D341Med (cell line): ENCODE measurements at regions not wholly inside any gene's neighbourhood (a gene's known extent, or its start where the extent isn't known, plus 50 kb on each side); places are given as distances from the start of the nearest gene placed in this dataset.

Experiments used
- DNase-seq: peaks from one replicate; pipeline ENCODE4 v3.0.0; 2012; ENCODE audit warnings: low spot score

DNA sequence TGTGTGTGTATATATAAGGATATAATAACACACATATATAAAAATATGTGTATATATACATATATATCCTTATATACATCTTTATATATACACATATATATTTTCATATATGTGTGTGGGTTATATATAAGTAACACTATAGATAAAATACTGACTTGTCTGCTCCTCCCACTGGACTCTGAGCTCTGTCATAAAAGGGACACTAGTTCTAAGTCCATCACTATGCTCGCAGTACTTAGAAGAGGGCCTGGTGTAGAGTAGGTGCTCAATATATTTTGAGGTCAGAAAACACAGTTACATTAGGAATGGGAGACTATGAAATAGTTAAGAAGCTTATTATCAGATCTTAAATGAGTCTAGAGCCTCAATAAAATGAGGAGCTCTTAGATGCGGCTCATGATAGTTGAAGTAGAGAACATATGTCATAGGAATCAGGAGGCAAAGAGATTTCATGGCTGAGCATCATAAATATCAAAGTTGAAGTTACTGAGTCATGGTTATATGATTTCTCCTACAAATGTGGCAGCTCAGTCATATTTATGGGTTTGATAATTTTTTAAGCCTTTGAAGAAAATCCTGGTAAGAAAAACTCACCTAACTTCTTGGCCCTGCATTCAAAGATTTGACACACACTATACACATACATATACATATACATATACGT lies 371.2 kb upstream of the THBS1 start:
- DNase-seq = no peak

DNA sequence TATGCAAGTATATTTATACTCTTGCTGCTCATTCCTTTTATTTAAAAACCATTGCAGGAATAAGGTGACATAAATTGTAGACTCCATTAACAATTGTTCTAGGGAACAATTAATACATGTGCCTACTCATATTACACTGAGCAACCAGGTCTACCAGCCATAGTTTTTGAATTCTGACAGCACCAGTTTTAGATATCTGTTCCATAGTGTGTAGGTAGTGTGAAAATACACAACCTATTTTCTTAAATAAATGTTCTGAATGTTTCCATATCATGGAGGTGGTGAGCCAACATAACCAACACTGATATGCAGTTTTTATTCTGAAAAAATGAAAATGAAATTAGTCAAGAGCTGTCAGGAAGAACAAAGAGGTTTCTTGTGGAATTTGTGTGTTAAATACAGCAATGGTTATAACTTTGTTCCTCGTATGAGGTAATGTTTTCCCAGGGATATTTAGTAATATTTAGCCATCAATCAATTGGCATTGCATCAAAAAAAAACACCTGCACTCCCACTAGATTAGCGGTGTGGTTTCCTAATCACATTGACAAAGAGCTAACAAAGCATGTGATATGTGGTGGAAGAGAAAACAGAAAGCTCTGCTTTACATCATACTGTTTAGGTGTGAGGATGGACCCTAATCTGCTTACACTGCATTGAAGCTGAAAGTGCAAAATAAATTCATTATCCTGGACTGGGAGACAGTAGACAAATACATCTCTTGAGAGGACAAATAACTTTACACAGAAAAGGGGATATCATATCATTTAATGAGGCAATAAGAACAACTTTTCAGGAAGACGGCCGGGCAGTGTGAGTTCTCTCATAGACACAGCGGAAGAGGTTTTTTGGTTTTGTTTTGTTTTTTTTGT lies 369.5 kb upstream of the THBS1 start:
- no peak for DNase-seq

DNA sequence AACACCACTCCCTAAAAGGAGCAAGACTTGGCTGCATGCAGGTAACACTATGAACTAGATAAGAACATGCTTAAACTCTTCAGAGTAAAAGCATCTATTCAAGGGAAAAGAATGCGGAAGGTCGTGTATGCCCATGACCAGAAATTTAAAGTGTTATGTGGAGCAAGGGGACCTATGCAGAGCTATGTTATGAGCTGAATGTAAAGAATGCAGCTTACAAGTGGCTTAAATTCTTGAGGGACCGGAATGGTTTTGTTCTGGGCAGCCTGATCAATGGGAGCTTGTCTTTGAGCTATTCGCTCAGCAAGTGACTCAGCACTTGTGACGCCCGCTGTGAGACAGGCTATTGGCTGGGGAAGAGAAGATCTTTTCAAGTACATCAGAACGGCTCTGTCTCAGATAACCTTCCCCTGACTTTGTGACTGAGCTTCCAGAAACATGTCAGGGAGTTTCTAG lies 367.5 kb upstream of the THBS1 start:
- DNase-seq = no peak

DNA sequence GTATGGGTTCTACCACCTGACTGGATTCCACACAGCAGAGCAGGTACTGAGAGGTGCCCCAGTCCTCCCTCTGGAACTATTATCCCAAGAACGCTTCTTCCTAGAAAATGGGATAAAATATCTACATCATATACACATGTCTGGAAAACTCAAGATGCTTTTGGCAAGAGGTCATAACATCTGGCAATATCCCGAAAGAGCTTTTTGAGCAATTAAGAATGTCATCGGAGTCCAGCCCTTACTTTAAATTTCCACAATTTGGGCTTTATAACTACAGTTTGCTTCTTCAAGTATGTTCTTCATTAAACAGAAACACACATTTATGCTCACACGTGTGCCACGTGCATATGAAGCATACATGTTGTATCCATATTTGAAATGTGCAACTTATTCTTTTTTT lies 365.9 kb upstream of the THBS1 start:
- no peak for DNase-seq

DNA sequence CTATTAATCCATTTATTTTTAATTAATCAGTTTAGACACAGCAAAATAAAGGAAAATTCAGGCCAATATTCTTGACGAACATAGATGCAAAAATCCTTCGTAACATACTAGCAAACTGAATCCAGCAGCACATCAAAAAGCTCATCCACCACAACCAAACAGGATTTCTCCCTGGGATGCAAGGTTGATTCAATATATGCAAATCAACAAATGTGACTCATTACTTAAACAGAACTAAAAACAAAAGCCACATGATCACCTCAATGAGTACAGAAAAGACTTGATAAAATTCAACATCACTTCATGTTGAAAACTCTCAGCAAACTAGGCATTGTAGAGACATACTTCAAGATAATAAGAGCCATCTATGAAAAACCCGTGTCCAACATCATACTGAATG lies 364.1 kb upstream of the THBS1 start:
- no peak for DNase-seq

DNA sequence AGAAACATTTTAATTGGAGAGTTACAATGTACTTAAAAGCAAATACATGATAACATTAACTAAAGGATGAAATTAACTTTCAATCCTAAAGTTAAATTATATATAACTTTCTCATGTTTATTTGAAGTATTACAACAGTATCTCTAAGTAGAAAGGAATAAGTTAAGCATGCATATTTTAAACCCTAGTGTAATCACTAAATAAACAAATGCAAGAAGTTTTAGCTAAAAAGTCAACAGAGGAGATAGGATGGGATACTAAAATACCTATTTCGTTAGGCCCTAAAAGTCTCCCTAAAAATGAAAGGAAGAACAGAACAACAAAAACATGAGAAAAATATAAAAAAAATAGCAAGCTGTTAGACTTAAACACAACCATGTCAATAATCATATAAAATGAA lies 361.3 kb upstream of the THBS1 start:
- DNase-seq = no peak

DNA sequence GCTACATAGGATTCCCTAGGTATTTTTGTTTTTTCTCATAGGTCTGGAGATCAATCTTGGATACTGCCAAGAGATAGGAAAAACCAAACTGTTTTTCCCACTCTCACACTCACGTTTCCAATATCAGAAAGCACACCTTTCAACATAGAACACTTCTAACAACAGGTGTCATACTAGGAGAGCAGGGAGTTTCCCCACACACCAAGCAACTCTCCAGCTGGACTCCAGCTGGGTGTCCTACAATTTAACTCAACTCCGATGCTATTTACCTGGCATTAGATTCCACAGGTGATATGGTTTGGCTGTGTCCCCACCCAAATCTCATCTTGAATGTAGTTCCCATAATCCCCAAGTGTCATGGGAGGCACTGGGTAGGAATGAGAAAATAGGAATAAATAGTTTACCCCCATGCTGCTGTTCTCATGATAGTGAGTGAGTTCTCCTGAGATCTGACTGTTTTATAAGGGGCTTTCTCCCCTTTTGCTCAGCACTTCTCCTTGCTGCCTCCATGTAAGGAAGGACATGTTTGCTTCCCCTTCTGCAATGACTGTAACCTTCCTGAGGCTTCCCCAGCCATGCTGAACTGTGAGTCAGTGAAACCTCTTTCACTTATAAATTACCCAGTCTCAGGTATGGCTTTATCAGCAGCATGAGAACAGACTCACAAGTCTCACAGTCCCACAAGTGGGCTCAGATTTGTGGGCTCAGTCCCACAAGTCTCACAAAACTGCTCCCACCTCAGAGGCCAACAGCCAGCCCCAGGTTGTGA lies 354.5 kb upstream of the THBS1 start:
- no peak for DNase-seq

DNA sequence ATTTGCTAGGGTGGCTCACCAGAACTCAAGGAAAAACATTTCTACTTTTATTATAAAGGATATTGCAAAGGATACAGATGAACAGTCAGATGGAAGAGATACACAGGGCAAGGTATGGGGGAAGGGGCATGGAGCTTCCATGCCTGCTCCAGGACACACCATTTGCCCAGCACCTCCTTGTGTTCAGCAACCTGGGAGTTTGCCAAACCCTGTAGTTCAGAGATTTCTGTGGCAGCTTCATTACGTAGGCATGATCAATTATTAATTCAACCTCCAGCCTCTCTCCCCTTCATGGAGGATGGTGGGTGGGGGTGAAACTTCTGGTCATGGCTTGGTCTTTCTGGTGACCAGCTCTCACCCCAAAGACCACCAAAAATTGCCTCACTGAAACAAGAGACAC lies 353.9 kb upstream of the THBS1 start:
- no peak for DNase-seq

DNA sequence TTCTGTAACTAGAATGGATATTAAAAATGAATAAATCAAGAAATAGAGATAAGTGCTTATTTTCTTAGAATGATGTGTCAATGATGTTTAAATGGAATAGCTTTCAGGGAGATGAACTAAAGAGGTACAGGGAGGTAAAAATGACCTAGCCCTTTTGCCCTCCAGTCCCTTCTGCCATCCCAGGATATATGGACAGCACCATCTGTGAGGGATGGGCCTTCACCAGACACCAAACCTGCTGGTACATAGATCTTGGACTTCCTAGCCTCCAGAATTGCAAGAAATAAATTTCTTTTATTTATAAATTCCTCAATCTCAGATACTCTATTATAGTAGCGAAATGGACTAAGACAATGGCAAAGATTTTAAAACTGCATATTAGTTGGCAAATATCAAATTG lies 352.0 kb upstream of the THBS1 start:
- no peak for DNase-seq

DNA sequence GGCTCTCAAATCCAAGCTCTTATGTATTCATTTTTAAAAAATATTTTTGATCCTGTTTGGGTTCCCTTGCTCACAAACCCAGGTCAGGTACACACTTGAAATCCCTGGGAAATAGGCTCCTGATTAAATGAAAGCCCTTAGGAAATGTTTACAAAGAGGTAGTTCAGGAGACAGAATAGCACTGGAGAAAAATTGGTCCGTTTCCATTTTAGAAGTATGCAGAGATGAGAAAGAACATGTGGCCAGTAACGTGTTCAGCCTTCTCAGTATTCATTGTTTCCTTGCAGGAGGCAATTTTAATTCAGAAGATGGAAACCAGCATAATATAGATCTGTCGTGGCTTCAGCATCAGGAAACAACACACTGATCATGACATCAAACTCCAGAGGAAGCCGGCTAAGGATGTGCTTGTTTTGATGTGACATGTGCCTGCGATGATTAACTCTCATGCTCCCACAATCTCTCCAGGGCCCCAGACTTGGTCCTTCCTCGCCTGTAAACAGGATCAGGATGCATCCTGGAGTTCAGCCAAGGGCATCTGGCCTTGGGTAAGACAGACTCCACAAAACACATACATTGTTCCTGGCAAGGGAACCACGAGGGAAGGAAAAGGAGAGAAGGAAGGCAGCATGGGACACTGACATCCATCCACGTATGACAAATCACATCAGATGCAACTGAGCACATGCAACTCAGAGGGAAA lies 350.5 kb upstream of the THBS1 start:
- DNase-seq = no peak

DNA sequence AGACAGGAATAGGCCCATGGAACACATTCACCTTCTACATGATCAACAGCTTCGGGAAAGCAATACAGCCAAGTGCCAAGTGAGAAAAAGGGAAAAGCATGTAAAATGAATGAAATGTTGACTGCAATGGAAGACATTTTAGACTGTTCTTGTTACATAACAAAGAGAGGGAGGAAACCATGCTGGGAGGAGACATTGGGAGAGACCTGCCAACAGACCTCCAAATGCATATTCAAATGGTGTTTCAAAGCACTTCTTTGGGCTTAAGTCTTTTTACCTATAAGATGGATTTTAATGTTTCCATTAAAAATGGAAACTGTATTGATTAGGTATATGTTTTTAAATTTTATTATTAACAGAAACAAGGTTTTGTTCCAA lies 350.0 kb upstream of the THBS1 start:
- DNase-seq = no peak

DNA sequence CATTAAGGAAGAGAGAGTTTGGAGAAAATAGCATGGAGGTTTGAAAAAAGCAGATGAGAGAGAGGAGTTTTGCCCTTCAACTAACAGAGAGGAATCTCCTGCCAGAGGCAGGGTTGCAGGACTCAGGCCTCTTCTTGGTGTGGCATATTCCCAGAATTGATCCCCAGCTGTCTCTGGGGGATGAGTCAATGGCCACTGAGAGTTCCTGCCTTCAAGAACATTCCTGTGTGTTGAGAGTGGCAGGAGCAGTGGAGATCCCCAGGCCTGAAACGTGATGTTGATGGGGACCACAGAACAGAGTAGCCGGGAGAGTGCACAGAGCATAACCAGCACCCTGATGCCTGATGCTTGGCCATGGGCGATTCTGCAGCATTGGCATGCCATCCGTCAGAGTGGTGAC lies 348.4 kb upstream of the THBS1 start:
- DNase-seq = no peak

DNA sequence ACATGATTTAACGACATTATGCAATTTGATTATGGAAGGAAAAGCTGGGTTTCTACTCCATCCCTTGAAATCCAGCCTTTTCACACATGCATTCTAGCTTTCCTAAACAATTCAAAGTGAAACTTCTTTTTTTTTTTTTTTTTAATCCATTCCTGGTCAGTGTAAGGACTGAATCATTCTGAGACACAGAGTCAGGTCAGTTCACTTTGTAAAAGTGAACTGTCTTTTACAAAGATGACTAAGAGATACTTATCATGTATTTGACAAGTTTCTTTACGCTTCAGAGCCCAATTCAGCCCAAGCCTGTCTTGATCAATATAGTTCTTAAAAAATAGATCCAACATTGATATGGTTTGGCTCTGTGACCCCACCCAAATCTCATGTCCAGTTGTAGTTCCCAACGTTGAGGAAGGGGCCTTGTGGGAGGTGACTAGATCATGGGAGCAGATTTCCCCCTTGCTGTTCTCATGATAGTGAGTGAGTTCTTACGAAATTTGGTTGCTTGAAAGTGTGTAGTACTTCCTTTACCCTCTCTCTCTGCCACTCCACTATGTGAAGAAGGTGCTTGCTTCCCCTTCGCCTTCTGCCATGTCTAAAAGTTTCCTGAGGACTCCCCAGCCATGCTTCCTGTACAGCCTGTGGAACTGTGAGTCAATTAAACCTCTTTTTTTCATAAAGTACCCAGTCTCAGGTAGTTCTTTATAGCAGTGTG lies 345.6 kb upstream of the THBS1 start:
- no peak for DNase-seq

DNA sequence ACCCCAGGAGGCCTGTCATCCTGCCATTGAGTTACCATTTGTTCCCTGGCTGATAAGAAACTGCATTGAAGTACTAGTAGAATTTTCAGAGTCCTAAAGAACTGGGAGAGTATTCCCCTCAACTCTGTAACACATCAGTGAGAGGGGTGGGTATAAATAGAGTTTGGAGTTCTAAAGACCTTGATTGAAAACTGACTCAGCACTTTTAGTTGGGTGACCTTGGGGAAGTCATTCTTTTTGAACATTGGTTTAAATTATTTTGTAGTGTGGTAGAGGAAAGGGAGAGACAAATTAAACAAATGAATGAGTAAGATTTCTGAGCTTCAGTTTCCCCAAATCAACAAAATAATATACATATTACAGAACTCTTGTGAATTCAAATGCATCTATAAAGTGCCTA lies 344.5 kb upstream of the THBS1 start:
- no peak for DNase-seq

DNA sequence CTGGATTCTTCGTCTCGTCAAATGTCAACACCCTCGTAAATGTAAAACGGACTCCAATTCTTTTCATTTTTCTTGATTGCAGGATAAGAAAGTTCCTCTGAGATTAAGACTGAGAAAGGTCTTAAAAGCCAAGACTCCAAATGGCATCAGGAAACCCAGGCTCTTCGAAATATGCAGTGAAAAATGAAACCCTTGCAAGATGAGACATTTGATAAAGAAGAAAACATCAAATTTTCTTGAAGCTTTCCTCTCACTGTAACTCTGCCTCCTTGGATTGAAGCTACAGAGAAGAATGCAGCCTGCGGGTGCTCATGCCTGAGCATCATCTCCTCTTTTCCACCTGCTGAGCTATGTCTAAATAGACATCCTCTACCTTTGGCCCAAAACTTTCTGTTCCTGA lies 342.4 kb upstream of the THBS1 start:
- no peak for DNase-seq

DNA sequence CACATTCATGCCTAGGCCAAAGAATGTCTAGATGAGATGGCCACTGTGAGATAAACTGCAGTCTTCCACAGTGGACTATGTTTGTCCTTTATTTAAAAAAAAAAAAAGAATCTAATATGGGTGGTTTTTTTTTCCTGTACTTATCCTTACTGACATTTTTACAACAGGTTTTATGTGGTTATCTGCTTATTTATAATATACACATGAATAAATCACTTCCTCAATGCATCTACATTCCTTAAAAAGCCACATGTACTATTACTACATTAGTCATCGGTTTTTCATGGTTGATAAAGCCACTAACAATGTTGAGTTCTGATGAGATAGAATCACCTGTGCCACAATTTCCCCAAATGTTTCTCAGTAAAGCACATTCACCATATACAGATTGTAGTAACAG lies 341.3 kb upstream of the THBS1 start:
- no peak for DNase-seq

DNA sequence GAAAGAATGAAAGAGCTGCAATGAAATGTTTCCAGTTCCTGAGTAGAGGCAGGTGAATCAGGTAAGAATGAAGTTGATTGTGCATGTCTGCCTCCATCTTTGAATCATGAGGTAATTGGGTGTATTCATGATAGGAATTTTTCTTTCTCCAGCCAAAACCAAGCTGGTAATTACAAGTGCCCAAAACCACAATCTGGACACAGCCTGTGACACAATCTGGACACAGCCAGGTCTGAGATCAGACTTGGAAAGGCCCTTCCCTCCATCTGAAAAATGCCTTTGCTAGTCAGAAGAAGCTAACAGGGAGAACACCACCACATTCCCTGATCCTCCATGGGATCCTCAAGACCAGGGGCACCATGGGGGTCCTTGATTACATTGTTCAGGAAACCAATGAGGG lies 338.5 kb upstream of the THBS1 start:
- DNase-seq = no peak

DNA sequence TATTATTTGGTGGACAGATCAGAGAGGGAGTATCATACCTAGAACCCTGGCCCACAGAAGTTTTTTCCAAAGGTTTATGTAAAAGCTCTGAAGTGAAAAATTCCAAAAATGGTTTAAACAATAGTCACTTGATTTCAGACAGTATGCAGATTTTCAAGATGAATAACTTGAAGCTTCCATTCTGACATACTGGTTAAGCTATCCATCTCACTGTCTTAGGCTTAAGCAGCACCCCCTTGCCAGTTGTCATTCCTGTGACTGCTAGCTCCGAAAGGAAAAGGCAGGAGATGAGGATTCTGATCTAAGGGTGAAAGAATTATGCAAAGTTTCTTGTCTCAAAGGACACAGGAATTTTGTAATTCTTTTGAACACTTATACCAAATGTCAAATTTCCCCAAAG lies 337.5 kb upstream of the THBS1 start:
- DNase-seq = no peak

DNA sequence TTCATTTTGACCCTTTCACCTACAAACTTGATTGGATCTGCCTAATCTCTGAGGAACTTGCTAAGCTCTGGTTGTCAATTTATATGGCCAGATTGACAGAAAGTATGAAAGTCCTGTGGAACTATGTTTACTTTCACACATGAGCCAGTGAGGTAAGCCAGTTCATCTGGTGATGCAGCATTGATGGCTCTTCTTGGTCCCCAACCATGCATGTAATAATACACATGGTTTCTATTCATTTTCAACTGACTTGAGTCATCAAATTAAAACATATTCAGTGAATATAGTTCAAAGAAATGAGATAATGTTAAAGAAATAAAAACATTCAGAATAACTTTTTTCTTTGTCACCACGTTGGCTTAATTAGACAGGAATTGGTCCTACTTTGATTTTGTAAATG lies 336.1 kb upstream of the THBS1 start:
- DNase-seq = no peak

DNA sequence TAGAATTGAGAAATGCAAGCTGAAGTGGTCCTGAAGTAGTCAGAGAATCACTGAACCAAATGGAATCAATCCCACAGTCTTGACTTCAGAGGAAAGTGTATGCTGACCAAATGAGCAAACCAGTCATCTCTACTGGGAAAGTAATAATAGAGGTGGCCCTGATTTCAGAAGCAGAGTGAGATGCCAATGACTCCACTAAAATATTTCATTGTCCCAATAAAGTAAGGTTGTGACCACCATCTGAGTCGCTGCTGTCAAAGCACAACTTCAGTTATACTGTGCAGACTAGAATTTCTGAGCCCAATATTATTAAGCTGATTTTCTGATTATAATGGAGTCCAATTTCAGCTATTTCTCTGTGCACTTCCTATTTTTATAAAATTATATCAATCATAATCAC lies 334.4 kb upstream of the THBS1 start:
- DNase-seq = no peak

DNA sequence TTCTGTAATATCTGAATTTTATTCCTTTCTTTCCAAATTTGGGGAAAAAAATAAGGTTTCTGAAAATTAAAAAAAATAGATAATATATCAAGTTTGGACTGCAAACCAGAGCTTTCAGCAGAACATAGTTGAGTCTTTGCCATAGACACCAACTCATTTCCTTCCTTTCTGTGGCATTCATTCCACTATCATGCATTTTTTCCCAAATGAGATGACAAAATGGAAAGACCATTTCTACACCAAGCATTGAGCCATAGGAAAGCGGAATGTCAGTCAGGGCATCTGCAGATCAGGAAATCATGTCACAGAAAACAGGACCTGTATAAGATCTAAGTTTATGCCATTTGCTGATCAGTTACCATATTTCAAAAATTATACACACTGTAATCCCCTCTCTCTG lies 333.3 kb upstream of the THBS1 start:
- DNase-seq = no peak

DNA sequence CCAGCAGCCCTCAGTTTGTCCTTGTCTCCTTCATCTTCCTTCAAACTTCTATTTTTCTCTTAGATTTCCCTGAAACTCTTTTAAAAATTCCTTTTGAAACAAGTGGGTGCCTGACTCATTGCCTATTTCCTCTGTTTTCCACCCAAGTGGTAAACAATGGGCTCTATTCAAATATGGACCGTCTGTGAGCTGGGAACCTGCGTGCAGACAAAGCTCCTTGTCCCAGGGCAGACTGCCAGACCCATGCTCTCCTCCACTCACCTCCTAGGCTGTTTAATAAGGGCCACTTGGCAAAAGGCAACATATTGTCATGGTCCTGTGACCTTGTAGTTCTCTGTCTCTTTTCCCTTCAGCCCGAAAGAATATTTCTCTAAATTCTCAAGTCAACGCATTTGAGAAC lies 332.7 kb upstream of the THBS1 start:
- DNase-seq = no peak
